Stimulated activated CD4-positive, alpha-beta T cell treated with anti-CD3 and anti-CD28 coated beads, Interleukin-4, amount 100 ng/mL, for 4 hours (primary cell): ENCODE measurements at regions not wholly inside any gene's neighbourhood (a gene's known extent, or its start where the extent isn't known, plus 50 kb on each side); places are given as distances from the start of the nearest gene placed in this dataset.

ENCODE experiments used
- DNase-seq, 2 experiments: peaks; one replicate each; pipeline ENCODE4 v3.0.0-alpha.2; 2020

DNA sequence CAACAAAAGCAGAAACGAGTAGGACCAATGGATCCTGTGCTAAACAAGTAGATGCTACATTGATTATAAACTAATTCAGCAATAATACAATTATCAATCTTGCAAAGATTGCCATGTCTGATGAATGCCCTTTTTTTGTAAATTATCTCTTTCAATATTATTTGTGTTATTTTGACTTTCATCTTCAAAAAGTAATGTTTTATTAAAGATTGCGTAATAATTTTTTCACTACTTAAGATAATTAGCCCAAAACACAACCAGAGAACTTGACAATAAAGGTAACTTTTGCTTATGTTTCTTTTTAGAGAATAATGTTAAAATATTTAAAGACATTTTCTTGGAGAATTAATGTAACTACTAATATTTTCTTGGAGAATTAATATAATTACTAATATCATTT lies 553.8 kb upstream of the VSTM2A start:
- DNase-seq = no peak

DNA sequence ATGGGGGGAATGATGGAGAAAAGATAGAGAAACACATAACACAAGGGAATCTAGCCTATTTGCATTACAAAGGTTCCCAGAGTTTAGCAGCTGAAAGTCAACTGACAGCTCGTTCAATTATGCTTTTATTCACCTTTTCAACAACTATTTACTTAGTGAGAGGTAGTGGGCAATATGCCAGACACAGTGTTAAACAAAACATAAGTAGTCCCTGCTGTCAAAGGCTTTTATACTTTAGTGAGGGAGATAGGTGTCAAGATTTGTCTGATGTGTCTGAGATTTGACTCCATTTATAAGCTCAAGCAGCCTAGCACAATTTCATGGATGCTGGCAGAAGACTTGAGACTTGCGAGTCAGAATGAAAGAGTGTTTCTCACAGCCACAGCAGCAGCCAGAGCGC lies 549.0 kb upstream of the VSTM2A start:
- DNase-seq = no peak

DNA sequence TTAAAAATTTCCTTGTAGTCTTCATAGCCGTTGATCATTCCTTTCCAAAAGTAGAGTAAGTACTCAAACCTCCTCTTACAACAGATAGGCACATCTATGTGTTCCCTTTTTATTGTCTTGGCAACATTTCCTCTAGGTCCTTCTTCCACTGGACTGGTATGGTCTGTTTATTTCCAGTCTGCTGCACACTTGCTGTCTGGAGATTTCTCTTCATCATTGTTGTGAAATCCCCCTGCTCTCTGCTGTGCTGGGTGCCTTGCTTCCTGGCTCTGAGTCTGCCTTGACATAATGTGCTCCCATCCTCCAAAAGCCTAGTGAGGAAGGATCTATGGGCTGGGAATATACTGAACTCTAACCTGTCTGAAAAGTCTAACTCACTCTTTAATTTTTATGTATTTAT lies 545.3 kb upstream of the VSTM2A start:
- no peak for DNase-seq

DNA sequence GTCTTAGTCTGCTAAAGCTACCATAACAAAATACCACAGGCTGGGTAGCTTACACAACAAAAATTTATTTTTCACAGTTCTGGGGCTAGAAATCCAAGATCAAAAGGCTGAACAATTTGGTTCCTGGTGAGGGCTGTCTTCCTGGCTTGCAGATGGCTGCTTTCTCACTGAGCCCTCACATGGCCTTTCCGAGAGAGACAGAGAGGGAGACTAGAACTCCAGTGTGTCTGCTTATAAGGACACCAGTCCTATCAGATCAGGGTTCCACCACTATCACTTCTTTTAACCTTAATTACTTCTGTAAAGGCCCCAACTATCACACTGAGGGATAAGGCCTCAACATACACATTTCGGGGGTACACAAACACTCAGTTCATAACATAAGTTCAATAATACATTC lies 527.4 kb upstream of the VSTM2A start:
- DNase-seq = no peak

DNA sequence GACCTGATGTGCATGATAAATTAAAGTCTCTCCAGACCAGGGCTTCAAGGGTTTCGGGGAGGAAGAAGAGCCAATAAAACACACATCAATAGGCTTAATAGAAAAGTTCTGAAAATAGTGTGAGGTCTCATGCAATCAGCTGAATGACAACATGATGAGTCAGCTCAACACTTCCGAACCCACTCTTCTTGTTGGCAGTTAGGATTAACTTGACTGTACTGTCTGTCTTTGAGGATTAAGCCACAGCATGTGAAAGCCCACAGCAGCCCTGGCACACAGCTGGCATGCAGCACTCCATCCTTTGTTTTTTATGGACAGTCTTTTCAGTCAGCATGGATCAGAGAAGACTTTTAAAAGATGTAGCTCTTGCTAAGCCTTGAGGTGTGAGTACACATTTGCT lies 526.9 kb upstream of the VSTM2A start:
- no peak for DNase-seq

DNA sequence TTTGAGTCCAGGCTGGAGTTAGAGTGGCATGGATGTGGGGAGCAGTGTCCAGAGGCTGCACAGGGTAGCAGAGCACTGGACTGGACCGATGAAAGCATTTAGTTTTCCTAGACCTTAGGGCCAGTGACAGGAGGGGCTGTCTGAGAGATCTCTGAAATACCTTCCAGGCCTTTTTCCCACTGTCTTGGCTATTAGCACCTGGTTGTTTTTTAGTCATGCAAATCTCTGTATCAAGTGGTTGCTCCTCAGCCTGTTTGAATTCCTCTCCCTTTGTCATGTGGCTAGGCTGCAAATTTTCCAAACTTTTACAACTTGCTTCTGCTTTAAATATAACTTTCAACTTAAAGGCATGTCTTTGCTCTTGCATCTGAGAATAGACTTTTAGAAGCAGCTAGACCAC lies 504.3 kb upstream of the VSTM2A start:
- no peak for DNase-seq

DNA sequence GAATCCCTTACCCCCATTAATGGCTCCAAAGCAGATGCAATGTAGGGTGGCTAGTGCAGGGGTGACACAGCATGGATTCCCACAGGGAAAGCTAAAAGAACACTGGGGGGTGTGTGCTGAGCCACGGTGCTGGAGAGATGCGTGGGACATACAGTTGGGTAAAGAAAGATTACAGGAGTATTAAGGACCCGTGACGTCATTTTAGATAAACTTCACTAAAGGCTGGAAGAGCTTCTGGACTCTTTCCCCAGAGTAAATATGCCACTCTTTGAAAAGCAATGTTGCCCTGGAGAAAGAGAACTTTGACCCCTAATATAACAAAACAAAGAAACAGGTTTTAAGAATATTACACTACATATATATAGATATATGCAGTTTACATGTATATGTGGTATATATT lies 481.5 kb upstream of the VSTM2A start:
- DNase-seq = no peak

DNA sequence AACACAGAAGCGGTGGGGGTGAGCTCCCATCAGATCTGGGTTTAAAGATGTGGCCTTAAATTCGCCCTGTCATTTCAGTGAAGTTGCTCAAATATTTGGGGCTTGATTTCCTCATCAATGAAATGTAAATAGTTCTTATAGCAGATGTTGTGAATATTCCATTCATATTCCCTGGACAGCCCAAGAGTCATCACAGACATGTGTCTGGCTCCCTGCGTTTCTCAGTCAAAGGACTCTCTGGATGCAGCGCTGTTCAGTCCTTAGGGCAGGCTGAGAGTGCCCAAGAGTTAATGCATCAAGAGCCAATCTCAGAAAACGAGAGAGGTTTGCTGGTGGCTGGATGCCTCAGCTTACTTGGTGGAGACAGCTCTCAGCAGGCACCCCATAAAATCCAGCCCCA lies 475.5 kb upstream of the VSTM2A start:
- DNase-seq = no peak

DNA sequence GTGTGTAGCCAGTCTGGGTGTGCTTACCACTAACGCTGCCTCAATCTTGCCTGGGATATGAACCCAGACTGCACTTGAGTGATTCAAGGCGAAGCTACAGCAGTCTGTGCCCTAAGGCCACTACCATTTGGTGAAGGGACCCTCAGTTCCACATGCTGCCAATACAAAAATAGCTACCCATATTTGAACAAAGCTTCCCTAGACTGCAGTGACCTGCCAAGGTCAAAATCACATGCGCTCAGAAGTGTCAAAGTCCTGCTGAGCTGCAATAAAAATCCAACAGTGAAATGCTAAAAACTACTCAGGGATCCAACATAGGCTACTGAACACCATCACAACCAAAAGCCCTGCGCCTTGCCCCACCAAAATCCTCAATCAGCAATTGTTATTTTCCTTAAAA lies 472.3 kb upstream of the VSTM2A start:
- no peak for DNase-seq

DNA sequence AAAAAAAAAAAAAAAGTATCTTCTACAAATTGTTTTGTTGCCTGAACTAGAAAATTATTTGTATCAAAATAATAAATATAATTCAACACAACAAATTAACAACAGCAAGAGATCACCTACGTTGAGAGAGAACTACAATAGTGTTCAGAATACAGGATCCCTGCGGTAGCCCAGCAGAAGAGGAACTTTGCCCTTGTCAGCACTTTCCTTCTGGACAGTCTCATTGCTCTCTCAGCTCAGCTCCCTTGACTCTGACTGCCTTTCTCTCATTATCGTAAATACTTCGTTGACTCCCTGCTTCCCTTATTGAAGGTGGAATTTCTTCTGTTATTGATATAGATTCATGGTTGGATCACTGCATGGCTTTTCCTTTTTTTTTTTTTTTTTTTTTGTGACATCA lies 469.5 kb upstream of the VSTM2A start:
- DNase-seq = no peak

DNA sequence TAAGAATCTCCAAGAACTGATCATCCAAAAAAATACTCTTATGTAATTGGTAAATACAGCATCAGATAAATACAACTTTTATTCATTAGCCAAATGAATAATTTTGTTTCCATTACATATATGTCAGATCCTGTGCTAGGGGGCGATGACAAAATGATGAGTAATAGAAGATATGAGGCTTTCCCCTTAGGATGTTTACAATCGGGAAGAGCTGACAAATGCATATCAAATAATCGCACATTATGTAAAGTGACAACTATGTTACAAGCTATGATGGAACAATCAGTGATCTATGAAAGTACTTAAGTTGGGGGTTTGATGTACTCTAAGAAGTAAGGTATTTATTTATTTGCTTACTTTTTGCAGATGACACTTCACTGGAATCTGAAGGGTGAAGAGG lies 465.6 kb upstream of the VSTM2A start:
- no peak for DNase-seq

DNA sequence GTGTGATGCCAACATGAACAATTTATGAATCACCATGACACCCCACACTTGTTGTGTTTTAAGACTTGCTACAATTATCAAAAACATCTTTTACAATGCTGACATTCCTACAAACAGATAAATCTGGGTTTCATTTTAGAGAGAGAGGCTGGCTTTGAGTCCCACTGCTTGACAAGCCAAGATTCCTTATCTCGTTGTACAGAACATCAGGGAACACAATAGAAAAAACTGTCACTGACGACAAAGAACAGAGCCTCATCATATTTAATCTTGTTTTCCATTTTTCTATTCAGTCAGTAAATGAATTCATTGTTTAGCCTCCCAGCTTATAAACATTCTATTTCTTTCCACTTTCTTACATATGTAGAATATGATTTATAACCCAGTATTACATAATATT lies 461.6 kb upstream of the VSTM2A start:
- DNase-seq = no peak

DNA sequence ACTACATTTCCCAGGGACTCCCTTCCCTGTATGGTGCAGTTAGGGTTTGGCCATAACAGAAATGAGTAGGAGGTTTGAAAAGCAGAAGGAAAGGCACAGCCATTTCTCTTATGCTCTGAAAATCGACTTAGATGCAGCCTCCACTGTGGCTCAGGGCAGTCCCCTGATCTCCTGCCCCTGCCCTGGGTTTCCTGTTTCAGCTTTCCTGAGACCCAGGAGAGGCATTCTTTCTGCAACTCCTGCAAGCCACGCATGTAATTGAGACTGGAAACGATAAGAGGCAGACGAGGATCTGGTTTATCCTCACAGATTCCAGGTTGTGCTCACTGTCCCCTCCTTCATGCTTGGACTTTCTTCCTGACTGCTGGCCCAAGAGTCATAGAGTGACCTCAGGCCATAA lies 461.2 kb upstream of the VSTM2A start:
- no peak for DNase-seq

DNA sequence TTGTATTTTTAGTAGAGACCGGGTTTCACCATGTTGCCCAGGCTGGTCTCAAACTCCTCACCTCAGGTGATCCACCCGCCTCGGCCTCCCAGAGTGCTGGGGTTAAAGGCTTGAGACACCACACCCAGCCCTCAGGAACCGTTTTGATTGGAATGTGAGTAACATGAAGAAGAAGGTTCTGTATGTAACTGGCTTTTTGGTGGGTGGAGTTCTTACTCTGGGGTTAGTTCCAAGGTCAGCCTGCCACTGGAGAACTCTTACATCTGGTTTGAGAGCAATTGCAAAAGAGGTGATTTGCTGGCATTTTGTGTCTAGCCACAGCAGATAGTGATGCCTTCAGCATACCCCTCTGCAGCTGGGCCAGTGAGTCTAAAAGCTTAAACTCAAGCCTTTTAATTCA lies 457.8 kb upstream of the VSTM2A start:
- no peak for DNase-seq

DNA sequence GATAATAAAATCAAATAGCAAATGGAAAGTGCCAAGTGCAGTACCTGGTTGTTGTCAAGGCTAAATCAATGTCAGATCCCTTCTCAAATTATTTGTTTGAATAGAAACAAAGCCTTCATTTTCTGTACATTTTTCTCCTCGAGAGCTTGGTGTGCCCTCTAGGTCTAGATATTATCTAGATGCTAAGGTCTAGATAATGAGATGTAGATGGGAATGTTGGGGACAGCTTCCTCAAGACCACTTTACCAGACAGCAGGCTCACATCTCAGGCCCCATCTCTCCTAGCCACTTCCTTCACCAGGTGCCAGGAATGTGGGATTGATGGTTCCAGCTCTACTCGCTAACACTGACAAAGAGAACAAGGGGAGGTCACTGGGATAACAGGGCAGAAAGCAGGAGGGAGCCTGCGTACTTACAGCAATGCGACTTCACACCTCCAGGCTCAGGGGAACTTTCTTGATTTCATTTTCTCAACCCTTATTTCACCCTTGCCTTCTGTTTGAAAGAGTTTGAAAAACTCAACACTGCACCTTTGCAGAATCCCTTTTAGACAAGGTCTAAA lies 451.4 kb upstream of the VSTM2A start:
- DNase-seq = no peak

DNA sequence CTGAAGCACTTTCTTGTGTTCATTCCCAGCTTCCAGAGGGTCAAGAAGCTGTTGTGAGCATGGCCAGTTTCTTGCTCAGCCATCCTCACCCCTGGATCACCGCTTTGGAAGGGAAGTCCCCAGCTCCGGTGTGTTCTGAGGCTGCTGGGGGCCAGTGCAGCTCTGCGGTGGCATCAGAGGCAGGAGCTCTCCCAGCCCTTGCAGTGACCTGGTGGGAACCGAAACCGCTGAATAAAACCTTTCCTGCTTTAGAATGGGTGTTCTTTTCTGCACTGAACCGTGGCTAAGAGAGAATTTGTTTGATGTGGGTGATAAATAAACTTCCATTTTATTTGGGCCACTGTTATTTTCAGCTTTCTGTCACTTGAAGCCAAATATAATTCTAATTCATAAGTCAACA lies 450.9 kb upstream of the VSTM2A start:
- DNase-seq = no peak

DNA sequence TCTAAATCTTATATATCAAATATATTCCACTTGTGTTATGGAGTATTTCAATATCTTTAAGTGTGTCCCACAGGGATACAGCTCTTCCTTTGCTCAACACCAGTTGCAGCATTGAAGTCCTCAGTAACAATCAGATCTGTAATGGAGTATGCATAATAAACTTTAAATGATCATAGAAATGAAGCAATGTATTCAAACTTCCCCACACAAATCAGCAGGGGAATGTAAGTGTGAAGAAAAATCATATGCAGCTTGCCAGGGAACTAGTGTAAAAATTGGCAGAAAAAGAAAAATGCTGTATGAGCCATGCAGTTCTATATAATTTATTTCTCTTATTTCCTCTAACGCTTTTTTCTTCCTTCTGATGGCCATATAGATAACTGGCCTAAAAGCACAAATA lies 444.3 kb upstream of the VSTM2A start:
- DNase-seq = no peak

DNA sequence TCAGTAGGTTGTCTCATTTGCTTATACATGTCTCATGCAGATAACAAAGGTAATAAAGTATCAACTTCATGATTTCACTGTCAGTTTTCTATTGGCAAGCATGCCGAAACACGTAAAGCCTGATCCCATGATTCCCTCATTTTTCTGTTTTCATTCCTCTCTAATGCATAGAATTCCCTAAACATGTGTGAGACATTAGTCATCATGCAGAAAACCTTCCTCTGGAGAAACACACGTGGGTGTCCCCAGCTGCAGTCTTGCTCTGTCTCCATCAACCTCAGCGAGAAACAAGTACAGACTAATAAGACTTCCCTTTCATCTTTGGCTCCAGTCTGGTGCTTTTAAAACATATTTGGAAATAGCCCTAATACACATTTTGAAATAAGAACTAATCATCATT lies 432.7 kb upstream of the VSTM2A start:
- no peak for DNase-seq

DNA sequence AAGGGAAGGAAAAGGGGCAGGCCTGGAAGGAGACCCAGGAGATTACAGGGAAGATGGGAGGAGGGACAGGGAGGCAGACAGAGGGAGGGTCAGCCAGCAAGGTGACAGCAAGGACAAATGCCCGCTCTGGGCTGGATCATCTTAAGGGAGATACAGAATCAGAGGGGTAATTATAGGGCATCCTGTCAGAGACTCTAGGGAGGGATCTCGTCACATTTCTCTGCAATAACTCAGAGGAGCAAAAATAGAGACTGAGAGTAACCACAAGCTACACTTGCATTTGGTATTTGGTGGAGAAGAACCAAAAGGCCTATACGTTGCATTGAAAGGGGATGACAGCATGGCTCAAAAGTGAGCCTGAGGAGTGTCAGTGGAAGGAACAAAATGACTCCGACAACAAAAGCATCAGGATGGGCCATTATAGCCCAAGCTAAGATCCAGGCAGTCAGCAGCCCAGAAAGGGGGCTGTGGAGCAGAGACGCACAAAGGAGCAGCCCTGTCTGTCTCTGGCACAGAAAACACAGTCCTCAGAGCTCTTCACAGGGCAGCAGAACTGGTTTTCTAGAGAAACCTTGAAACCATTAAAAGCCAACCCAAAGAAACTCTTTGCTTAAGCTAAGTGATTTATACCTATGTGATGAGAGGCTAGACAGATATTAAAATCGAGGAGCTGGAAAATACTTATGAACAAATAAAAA lies 430.2 kb upstream of the VSTM2A start:
- DNase-seq = no peak

DNA sequence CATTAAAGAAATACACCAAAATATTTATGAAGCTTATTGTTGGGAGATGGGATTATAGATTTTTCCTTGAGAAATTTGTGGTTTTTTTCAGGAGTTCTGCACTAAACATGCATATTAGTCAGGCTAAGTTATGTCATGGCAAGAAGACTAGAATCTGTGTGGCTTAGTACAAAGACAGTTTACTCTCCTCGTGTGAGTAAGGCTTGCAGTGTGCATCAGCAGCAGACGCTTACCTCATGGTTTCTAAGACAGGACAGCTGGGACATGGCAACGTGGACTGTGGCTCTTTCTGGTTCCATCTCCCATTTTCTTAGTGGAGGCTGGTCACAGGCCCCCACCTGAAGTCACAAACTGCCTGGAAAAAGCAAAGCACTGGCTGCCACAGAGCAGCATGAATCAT lies 429.6 kb upstream of the VSTM2A start:
- DNase-seq = no peak

DNA sequence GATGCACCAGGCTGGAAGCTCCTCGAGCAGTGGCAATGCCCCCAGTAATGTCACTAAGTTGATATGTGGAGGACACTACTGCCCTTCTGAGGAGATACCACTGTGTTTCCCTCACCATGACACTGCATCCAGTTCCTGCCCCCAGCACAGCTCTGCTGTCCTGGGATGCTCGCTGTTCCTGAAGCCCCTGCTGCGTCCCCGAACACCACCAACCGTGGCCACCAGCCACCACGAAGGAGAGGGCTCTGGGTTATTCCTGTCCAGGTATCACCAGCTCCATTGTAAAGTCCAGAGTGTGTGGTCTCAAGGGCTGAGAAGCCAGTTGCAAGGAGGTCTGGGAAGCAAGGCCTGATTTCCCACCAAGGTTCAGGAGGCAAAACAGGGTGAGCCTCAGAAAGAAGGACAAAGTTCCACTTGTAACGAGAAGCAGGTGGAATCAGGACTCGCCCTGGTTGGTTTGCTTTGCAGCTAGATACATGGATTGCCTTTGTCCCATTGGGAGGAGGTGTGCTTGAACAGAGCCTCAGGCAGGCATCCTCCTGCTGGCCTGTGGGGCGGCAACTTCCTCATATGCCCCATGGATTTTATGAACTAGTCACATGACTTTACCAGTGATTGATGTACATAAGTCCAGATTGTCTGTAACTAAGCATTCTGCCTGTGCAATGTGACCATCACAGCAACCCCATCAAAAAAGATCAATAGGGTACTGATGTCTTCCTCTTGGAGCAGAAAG lies 427.0 kb upstream of the VSTM2A start:
- DNase-seq = no peak

DNA sequence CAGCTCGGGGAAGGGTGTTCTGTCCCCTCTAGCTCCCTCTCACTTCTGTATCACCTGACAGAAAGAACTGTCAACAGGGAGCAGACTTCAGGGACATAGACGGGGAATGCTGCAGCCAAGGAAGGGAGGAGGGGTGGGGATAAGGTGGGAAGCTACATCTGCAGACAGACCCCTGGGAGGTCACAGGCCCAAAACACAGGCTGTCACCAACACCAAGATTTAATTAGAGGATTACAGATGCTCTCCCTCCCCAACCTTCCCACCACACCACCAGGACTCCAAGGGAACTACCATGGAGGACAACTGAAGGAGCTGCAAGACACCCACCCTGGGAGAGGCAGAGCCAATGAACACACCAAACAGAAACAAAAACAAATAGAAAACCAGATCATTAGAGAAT lies 425.2 kb upstream of the VSTM2A start:
- DNase-seq = no peak

DNA sequence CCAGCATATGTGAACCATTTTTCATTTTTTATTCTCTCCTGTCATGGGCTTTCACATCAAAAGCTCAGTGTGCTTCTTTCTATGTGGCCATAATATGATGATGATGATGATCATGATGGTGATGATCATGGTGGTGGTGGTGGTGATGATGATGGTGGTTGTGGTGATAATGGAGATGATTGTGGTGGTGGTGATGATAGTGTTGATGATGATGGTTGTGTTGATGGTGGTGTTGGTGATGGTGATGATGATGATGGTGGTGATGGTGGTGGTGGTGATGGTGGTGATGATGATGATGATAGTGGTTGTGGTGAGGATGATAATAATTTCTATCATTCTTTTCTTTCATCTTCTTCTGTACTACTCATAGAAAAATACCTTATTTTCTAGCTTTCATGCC lies 413.1 kb upstream of the VSTM2A start:
- DNase-seq = no peak

DNA sequence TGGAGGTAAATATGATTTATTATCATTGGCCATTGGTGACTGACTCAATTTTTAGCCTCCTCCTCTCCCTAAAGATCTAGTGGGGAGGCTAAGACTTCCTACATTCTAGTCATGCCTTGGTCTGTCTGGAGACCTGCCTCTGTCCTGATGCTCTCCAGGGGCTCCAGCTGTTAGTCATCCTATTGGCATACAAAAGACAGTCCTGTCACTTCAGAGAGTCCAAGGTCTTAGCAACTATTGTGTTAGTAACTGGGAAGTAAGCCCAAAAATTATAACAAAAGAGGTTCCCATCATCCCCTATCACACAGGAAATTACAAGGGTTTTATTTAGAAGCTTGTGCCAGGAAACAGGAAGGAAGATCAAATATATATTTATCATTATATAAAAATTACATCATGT lies 400.6 kb upstream of the VSTM2A start:
- DNase-seq = no peak

DNA sequence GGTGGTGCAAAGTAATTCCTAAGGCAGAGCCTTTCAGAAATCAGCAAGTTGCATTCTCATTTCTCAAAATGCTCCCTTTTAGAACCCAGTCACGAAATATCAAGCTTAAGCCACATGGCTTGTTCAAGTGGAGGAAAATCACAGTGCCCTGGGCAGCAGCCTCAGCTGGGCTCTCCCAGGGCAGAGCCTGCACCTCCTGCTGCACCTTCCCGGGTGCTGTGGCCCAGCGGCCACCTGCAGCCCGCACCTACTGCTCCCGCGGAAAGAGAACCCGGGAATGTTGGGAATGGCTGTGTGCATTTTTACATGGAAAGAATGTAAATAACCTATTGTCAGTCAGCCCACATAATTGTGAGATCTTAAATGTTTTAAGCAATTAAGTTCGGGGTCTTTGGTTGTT lies 396.5 kb upstream of the VSTM2A start:
- DNase-seq = no peak
